Coronary artery (tissue), 2 donors: ENCODE measurements at regions not wholly inside any gene's neighbourhood (a gene's known extent, or its start where the extent isn't known, plus 50 kb on each side); places are given as distances from the start of the nearest gene placed in this dataset.

ENCODE experiments used
- DNase-seq: peaks from one replicate; pipeline ENCODE4 v3.0.0-alpha.2; 2017; ENCODE audit warnings: low spot score
- H3K27ac ChIP-seq, 2 donors: fragments of 200-600 bp; sonication (generic); one replicate each; pipeline ENCODE4 v1.5.1; 2016 to 2019
- H3K4me3 ChIP-seq: fragments of 200-600 bp; sonication (generic); 2 replicates; pipeline ENCODE4 v1.5.1; 2016; ENCODE audit warnings: mild to moderate bottlenecking, moderate library complexity
- CTCF ChIP-seq: fragments of 200-600 bp; sonication (generic); IDR thresholded peaks from one replicate; pipeline ENCODE4 v1.5.1; 2019; ENCODE audit warnings: antibody characterized with exemption

GRCh38 chr18:40921845-40922629, 1033.0 kb upstream of the PIK3C3 start:
- no peak for TF ChIP-seq CTCF
- DNase-seq: no peak
- no peak overlapping the region for H3K27ac ChIP-seq
- H3K4me3 ChIP-seq: no peak overlapping the region

- no peak overlapping the region for H3K4me3 ChIP-seq
- DNase-seq: no peak
- no peak overlapping the region for H3K27ac ChIP-seq
- TF ChIP-seq CTCF: no peak
Observed at GRCh38 chr18:40917056-40917455, 1038.0 kb upstream of the PIK3C3 start.

- Histone ChIP-seq H3K4me3 (no peak overlapping the region), H3K27ac (no peak overlapping the region)
- no peak for DNase-seq
- no peak for TF ChIP-seq CTCF
Observed at GRCh38 chr18:40915724-40916123, 1039.3 kb upstream of the PIK3C3 start.

- Histone ChIP-seq H3K27ac (no peak overlapping the region), H3K4me3 (no peak overlapping the region)
- no peak for DNase-seq
- no peak for TF ChIP-seq CTCF
Observed at GRCh38 chr18:40911582-40912254, 1043.3 kb upstream of the PIK3C3 start.

- DNase-seq: no peak
- Histone ChIP-seq H3K27ac (no peak overlapping the region), H3K4me3 (no peak overlapping the region)
- no peak for TF ChIP-seq CTCF
Observed at GRCh38 chr18:40911041-40911440, 1044.0 kb upstream of the PIK3C3 start.

- H3K4me3 ChIP-seq: no peak overlapping the region
- no peak for DNase-seq
- no peak overlapping the region for H3K27ac ChIP-seq
- no peak for TF ChIP-seq CTCF
Observed at GRCh38 chr18:40907842-40908241, 1047.2 kb upstream of the PIK3C3 start.

GRCh38 chr18:40904295-40904694, 1050.7 kb upstream of the PIK3C3 start:
- Histone ChIP-seq H3K27ac (no peak overlapping the region), H3K4me3 (no peak overlapping the region)
- no peak for DNase-seq
- no peak for TF ChIP-seq CTCF
